RCC 7860 (cell line): ENCODE measurements at regions not wholly inside any gene's neighbourhood (a gene's known extent, or its start where the extent isn't known, plus 50 kb on each side); places are given as distances from the start of the nearest gene placed in this dataset.
"Not testable (repeated sequence)": the region's sequence is repeated elsewhere in the genome, so short reads cannot be mapped to it uniquely, and the experiment has no call there.

Experiments used
- DNase-seq: peaks from one replicate; pipeline ENCODE4 v3.0.0-alpha.2; 2015; ENCODE audit warnings: low spot score
- FAIRE-seq: peaks from 2 replicates; lab custom pipeline; 2012; peaks lifted over from hg19 to GRCh38; lab: Jason Lieb, UNC

- FAIRE-seq (peak; percentile 82), DNase-seq (peak; percentile 71)
These were observed 53.0 kb upstream of the DAPP1 start for GRCh38 chr4:99763635-99764101.

GRCh38 chr4:99762728-99763127 lies 53.9 kb upstream of the DAPP1 start:
- DNase-seq: no peak
- FAIRE-seq: no peak

- DNase-seq: no peak
- no peak for FAIRE-seq
These were observed 56.6 kb upstream of the DAPP1 start for GRCh38 chr4:99759988-99760387.

GRCh38 chr4:99759346-99759984 lies 57.2 kb upstream of the DAPP1 start:
- DNase-seq: no peak
- FAIRE-seq: no peak

- FAIRE-seq: no peak
These were observed 61.2 kb upstream of the DAPP1 start for GRCh38 chr4:99755223-99755944.

GRCh38 chr4:99754756-99755155 lies 61.9 kb upstream of the DAPP1 start:
- no peak for FAIRE-seq
- no peak for DNase-seq

More at GRCh38 chr4:99755223-99755944, 61.2 kb upstream of the DAPP1 start:
- no peak for DNase-seq

- DNase-seq (no peak), FAIRE-seq (no peak)
These were observed 62.7 kb upstream of the DAPP1 start for GRCh38 chr4:99753931-99754330.

GRCh38 chr4:99749445-99750391 lies 66.9 kb upstream of the DAPP1 start:
- DNase-seq: no peak
- no peak for FAIRE-seq

GRCh38 chr4:99746443-99746842 lies 70.2 kb upstream of the DAPP1 start:
- no peak for FAIRE-seq
- no peak for DNase-seq

- FAIRE-seq: no peak
- DNase-seq: no peak
These were observed 79.2 kb upstream of the C4orf54 start for GRCh38 chr4:99736846-99737245.

- FAIRE-seq (no peak), DNase-seq (no peak)
These were observed 78.2 kb upstream of the C4orf54 start for GRCh38 chr4:99735822-99736221.

- FAIRE-seq: no peak
- no peak for DNase-seq
These were observed 77.1 kb upstream of the C4orf54 start for GRCh38 chr4:99734583-99735322.

- not testable (repeated sequence) for DNase-seq, FAIRE-seq
These were observed 75.8 kb upstream of the C4orf54 start for GRCh38 chr4:99733455-99733854.

- DNase-seq (no peak), FAIRE-seq (no peak)
These were observed 71.6 kb upstream of the C4orf54 start for GRCh38 chr4:99729186-99729585.

- FAIRE-seq: no peak
- DNase-seq: no peak
These were observed 66.4 kb upstream of the C4orf54 start for GRCh38 chr4:99724067-99724466.

GRCh38 chr4:99723612-99724011 lies 66.0 kb upstream of the C4orf54 start:
- DNase-seq (peak; percentile 60), FAIRE-seq (peak; percentile 84)

- FAIRE-seq (no peak), DNase-seq (no peak)
These were observed 65.1 kb upstream of the C4orf54 start for GRCh38 chr4:99722725-99723124.

GRCh38 chr4:99722006-99722405 lies 64.4 kb upstream of the C4orf54 start:
- no peak for DNase-seq
- no peak for FAIRE-seq

GRCh38 chr4:99720206-99720605 lies 62.6 kb upstream of the C4orf54 start:
- FAIRE-seq: no peak

GRCh38 chr4:99716996-99717395 lies 59.4 kb upstream of the C4orf54 start:
- DNase-seq (no peak), FAIRE-seq (no peak)

More at GRCh38 chr4:99720206-99720605, 62.6 kb upstream of the C4orf54 start:
- DNase-seq: no peak

- no peak for DNase-seq
These were observed 57.7 kb upstream of the C4orf54 start for GRCh38 chr4:99715286-99715685.

More at GRCh38 chr4:99715286-99715685, 57.7 kb upstream of the C4orf54 start:
- FAIRE-seq: no peak
